GM12865 (cell line): ENCODE measurements at regions not wholly inside any gene's neighbourhood (a gene's known extent, or its start where the extent isn't known, plus 50 kb on each side); places are given as distances from the start of the nearest gene placed in this dataset.

Experiments
- DNase-seq: peaks from one replicate; pipeline ENCODE4 v3.0.0; 2010; ENCODE audit warnings: low read depth
- H3K4me3 ChIP-seq: 2 replicates; pipeline ENCODE4 v1.5.1; 2011; ENCODE audit warnings: mild to moderate bottlenecking, low read depth, low read length, control low read depth
- TF ChIP-seq, protein P1 (sequence below): IDR thresholded peaks from 2 replicates; pipeline ENCODE4 v1.5.1; 2011; ENCODE audit warnings: low read length, control low read depth, low read depth, inconsistent platforms; ENCODE audit not compliant: insufficient read depth; ENCODE audit errors: missing control alignments

- no peak overlapping the region for H3K4me3 ChIP-seq
- DNase-seq: no peak
- TF ChIP-seq, protein P1, sequence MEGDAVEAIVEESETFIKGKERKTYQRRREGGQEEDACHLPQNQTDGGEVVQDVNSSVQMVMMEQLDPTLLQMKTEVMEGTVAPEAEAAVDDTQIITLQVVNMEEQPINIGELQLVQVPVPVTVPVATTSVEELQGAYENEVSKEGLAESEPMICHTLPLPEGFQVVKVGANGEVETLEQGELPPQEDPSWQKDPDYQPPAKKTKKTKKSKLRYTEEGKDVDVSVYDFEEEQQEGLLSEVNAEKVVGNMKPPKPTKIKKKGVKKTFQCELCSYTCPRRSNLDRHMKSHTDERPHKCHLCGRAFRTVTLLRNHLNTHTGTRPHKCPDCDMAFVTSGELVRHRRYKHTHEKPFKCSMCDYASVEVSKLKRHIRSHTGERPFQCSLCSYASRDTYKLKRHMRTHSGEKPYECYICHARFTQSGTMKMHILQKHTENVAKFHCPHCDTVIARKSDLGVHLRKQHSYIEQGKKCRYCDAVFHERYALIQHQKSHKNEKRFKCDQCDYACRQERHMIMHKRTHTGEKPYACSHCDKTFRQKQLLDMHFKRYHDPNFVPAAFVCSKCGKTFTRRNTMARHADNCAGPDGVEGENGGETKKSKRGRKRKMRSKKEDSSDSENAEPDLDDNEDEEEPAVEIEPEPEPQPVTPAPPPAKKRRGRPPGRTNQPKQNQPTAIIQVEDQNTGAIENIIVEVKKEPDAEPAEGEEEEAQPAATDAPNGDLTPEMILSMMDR: no peak
Measured at GRCh38 chr2:146220957-146221356, 1623.9 kb upstream of the ACVR2A start.

DNA sequence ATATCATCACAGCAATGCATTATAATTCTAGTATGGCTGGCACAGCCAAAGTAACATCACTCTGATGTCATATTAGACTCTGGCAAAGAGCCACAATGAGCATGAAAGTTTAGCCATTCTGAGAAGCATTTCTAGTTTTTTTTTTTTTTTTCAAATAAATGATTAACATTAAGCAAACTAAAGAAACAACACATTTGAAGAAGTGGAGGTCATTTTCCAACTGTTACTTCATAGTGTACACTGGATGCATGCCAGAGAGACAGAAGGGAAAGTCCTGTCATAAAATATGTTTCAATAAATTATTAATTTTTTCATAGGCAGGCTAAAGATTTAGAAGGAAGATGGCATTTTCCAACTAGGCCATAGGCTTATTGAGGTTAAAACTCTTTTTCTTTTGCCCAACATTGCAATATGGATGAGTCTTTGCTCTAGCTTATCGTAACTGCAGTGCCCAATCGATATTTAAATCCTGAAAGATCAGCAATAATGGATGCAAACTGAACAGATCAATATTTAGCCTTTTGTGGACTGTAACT, 1630.4 kb upstream of the ACVR2A start:
- no peak overlapping the region for H3K4me3 ChIP-seq
- TF ChIP-seq, protein P1: no peak
- no peak for DNase-seq

- H3K4me3 ChIP-seq: no peak overlapping the region
- no peak for DNase-seq
- TF ChIP-seq, protein P1: no peak
Measured at GRCh38 chr2:146213674-146214073, 1631.2 kb upstream of the ACVR2A start.

GRCh38 chr2:146212602-146213001, 1632.2 kb upstream of the ACVR2A start:
- H3K4me3 ChIP-seq: no peak overlapping the region
- no peak for DNase-seq
- TF ChIP-seq, protein P1: no peak

DNA sequence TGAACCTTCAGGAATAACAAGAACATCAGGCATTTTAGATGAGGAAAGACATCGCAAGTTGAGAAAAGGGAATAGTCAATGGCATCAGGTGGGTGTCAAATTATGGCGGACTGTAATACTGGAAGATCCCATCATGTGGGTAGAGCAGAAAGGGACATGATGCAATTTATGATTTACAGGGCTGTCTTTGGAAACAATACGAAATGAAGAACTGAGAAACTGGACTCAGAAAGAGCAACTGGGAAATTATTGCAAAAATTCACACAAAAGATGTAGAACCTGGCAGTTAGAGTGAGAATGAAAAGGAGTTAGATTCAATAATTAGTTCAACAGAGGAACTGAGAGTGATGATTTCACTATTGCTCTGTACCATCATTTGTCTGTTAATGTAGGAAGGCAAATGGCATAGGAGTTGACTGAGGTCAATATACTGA, 1635.0 kb upstream of the ACVR2A start:
- DNase-seq: no peak
- H3K4me3 ChIP-seq: no peak overlapping the region
- TF ChIP-seq, protein P1: no peak

- no peak overlapping the region for H3K4me3 ChIP-seq
- TF ChIP-seq, protein P1: no peak
- no peak for DNase-seq
Measured at GRCh38 chr2:146207901-146208300, 1636.9 kb upstream of the ACVR2A start.

GRCh38 chr2:146207417-146207816, 1637.4 kb upstream of the ACVR2A start:
- H3K4me3 ChIP-seq: no peak overlapping the region
- TF ChIP-seq, protein P1: no peak

More at GRCh38 chr2:146207417-146207816, 1637.4 kb upstream of the ACVR2A start:
- no peak for DNase-seq
